Lower lobe of right lung (tissue), 2 donors: ENCODE measurements at regions not wholly inside any gene's neighbourhood (a gene's known extent, or its start where the extent isn't known, plus 50 kb on each side); places are given as distances from the start of the nearest gene placed in this dataset.
A peak's percentile ranks its signal among the peaks of the same experiment; 100 is the strongest.

Experiments
- ATAC-seq, 2 donors: fragments of 200-7000 bp; cut with Tn5 transposase; one replicate each; pipeline ENCODE4 v1.9.1; 2020 to 2022; ENCODE audit warnings: mild to moderate bottlenecking in 2 of 2, moderate library complexity in 2 of 2
- DNase-seq: peaks from one replicate; pipeline ENCODE4 v3.0.0-alpha.2; 2020
- H3K27ac ChIP-seq: fragments of 200-600 bp; one replicate; pipeline ENCODE4 v1.8.0; 2022
- H3K27me3 ChIP-seq: fragments of 200-600 bp; one replicate; pipeline ENCODE4 v1.8.0; 2022; ENCODE audit warnings: low read depth
- H3K36me3 ChIP-seq: fragments of 200-600 bp; one replicate; pipeline ENCODE4 v1.8.0; 2022; ENCODE audit warnings: mild to moderate bottlenecking
- H3K4me1 ChIP-seq: fragments of 200-600 bp; one replicate; pipeline ENCODE4 v1.8.0; 2022
- H3K4me3 ChIP-seq: fragments of 200-600 bp; one replicate; pipeline ENCODE4 v1.8.0; 2022; ENCODE audit warnings: mild to moderate bottlenecking
- H3K9me3 ChIP-seq: fragments of 200-600 bp; one replicate; pipeline ENCODE4 v1.8.0; 2022
- intact Hi-C: fragments of 100-400 bp; cut with DNase I; formaldehyde crosslinking; loops from one replicate; pipeline ENCODE4 v1.11.0; 2022
- TF ChIP-seq, protein P1 (sequence below): fragments of 200-600 bp; IDR thresholded peaks from one replicate; pipeline ENCODE4 v1.8.0; 2022; ENCODE audit warnings: antibody characterized with exemption, mild to moderate bottlenecking
- donor health status: DM: no; HTN: yes; CAD: no; lungs with severe emphysema.

GRCh38 chr2:128784626-128785306 lies 466.1 kb upstream of the HS6ST1 start:
- Histone ChIP-seq H3K27ac (no peak overlapping the region), H3K27me3 (no peaks in the 10 kb centered on the region), H3K4me1 (no peaks in the 10 kb centered on the region), H3K9me3 (no peaks in the 10 kb centered on the region), H3K4me3 (no peak overlapping the region), H3K36me3 (no peaks in the 10 kb centered on the region)
- DNase-seq: no peak
- TF ChIP-seq, protein P1, sequence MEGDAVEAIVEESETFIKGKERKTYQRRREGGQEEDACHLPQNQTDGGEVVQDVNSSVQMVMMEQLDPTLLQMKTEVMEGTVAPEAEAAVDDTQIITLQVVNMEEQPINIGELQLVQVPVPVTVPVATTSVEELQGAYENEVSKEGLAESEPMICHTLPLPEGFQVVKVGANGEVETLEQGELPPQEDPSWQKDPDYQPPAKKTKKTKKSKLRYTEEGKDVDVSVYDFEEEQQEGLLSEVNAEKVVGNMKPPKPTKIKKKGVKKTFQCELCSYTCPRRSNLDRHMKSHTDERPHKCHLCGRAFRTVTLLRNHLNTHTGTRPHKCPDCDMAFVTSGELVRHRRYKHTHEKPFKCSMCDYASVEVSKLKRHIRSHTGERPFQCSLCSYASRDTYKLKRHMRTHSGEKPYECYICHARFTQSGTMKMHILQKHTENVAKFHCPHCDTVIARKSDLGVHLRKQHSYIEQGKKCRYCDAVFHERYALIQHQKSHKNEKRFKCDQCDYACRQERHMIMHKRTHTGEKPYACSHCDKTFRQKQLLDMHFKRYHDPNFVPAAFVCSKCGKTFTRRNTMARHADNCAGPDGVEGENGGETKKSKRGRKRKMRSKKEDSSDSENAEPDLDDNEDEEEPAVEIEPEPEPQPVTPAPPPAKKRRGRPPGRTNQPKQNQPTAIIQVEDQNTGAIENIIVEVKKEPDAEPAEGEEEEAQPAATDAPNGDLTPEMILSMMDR: no peak
- intact Hi-C loops: no loop called here
- ATAC-seq: no peak

DNA sequence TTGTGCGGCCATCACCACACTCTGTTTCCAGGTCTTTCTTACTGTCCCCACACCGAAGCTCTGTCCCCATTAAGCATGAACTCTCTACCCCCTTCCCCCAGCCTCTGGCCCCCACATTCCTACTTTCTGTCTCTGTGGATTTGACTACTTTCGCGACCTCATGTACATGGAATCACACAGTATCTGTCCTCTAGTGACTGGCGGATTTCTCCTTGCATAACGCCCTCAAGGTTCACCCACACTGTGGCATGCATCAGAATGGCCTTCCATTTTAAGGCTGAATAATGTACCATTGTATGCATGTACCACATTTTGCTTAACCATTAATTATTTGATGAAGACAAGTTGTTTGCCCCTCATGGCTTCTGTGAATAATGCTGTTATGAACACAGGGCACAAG lies 467.6 kb upstream of the HS6ST1 start:
- H3K9me3 ChIP-seq: no peaks in the 10 kb centered on the region
- no peak for DNase-seq
- ATAC-seq: no peak
- no peak overlapping the region for H3K4me3 ChIP-seq
- H3K36me3 ChIP-seq: no peaks in the 10 kb centered on the region
- no peaks in the 10 kb centered on the region for H3K4me1 ChIP-seq
- H3K27me3 ChIP-seq: no peaks in the 10 kb centered on the region
- intact Hi-C loops: no loop called here
- TF ChIP-seq, protein P1: no peak
- no peak overlapping the region for H3K27ac ChIP-seq

GRCh38 chr2:128786741-128787478 lies 468.2 kb upstream of the HS6ST1 start:
- no peak for DNase-seq
- TF ChIP-seq, protein P1: no peak
- intact Hi-C loops: no loop called here
- Histone ChIP-seq H3K27me3 (no peaks in the 10 kb centered on the region), H3K27ac (no peak overlapping the region), H3K36me3 (no peaks in the 10 kb centered on the region), H3K9me3 (no peaks in the 10 kb centered on the region), H3K4me1 (no peaks in the 10 kb centered on the region), H3K4me3 (no peak overlapping the region)
- ATAC-seq: peak in 1 of 2 donors; percentile 25

DNA sequence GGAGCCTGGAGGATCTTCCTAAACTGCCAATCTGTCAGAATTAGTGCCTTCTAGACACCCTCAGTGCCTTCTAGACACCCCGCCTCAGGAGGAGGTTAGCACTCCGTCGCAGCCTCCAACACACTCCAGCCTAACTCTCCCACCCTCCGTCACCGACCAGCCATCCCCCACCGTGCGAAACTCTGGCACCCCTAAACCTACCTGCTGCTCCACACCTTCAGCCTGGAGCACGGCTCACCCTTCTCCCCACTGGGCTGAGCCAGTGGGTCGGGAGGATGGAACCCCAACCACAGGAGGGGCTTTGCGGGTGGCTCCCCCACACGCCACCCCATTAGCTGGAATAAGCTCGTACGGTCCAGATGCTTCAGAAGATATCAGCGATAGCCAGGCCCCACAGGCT lies 468.9 kb upstream of the HS6ST1 start:
- DNase-seq: no peak
- intact Hi-C loops: no loop called here

DNA sequence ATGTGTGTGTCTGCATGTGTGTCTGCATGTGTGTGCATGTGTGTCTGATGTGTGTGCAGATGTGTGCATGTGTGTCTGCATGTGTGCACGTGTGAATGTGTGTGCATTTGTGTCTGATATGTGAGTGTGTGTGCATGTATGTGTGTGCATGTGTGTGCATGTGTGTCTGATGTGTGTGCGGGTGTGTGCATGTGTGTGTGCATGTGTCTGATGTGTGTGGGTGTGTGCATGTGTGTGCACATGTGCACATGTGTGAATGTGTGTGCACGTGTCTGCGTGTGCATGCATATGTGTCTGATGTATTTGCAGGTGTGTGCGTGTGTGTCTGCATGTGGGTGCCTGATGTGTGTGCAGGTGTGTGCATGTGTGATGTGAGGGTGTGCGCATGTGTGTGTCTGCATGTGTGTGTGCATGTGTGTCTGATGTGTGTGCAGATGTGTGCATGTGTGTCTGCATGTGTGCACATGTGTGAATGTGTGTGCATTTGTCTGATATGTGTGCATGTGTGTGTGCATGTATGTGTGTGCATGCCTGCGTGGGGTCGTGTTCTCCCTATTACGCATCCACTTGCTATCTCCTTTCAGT lies 470.1 kb upstream of the HS6ST1 start:
- Histone ChIP-seq H3K27ac (no peak overlapping the region), H3K4me1 (no peaks in the 10 kb centered on the region), H3K36me3 (no peaks in the 10 kb centered on the region), H3K4me3 (no peak overlapping the region), H3K9me3 (no peaks in the 10 kb centered on the region), H3K27me3 (no peaks in the 10 kb centered on the region)
- ATAC-seq (no peak), DNase-seq (no peak)
- intact Hi-C loops: no loop called here
- TF ChIP-seq, protein P1: no peak

More for the DNA sequence above, 468.9 kb upstream of the HS6ST1 start:
- Histone ChIP-seq H3K9me3 (no peaks in the 10 kb centered on the region), H3K27ac (no peak overlapping the region), H3K4me1 (no peaks in the 10 kb centered on the region), H3K36me3 (no peaks in the 10 kb centered on the region), H3K4me3 (no peak overlapping the region), H3K27me3 (no peaks in the 10 kb centered on the region)
- ATAC-seq: no peak
- TF ChIP-seq, protein P1: no peak
